CD8-positive, alpha-beta memory T cell (primary cell): ENCODE measurements at regions not wholly inside any gene's neighbourhood (a gene's known extent, or its start where the extent isn't known, plus 50 kb on each side); places are given as distances from the start of the nearest gene placed in this dataset.

Experiments
- CTCF ChIA-PET: fragments of 350-600 bp; sonication (Branson Sonifier 250); formaldehyde crosslinking; loops from one replicate; lab custom pipeline; 2021; ENCODE audit warnings: antibody characterized with exemption; lab: Charles Lee
- POLR2A ChIA-PET: fragments of 350-600 bp; sonication (Branson Sonifier 250); formaldehyde crosslinking; loops from one replicate; lab custom pipeline; 2021; ENCODE audit warnings: antibody characterized with exemption; lab: Charles Lee
- DNase-seq, 5 donors: peaks; one replicate each; pipeline versions ENCODE4 v3.0.0 to v3.0.0-alpha.2; 2020 to 2022; ENCODE audit warnings: mixed read lengths in 1 of 5
- H3K27ac ChIP-seq: one replicate; pipeline ENCODE4 v1.7.0; 2013; ENCODE audit warnings: low read depth, mild to moderate bottlenecking, low read length, moderate library complexity
- H3K27me3 ChIP-seq: 2 replicates; pipeline ENCODE4 v1.7.0; 2013; ENCODE audit warnings: low read length, mild to moderate bottlenecking; ENCODE audit not compliant: insufficient read depth, poor library complexity, severe bottlenecking
- H3K36me3 ChIP-seq: 2 replicates; pipeline ENCODE4 v1.7.0; 2013; ENCODE audit warnings: mild to moderate bottlenecking, low read length, moderate library complexity; ENCODE audit not compliant: insufficient read depth
- H3K4me1 ChIP-seq: 2 replicates; pipeline ENCODE4 v1.7.0; 2013; ENCODE audit warnings: mild to moderate bottlenecking, low read length, moderate library complexity; ENCODE audit not compliant: insufficient read depth
- H3K4me3 ChIP-seq: 2 replicates; pipeline ENCODE4 v1.7.0; 2013; ENCODE audit warnings: mild to moderate bottlenecking, low read length
- H3K9me3 ChIP-seq: 2 replicates; pipeline ENCODE4 v1.7.0; 2013; ENCODE audit warnings: mild to moderate bottlenecking, low read length
- H3K27ac Mint-ChIP-seq, 8 donors: one replicate each; pipeline ENCODE4 v1.8.0; 2020 to 2021; ENCODE audit warnings: mixed read lengths in 8 of 8, mild to moderate bottlenecking in 6 of 8, inconsistent platforms in 3 of 8, moderate library complexity in 3 of 8
- H3K27me3 Mint-ChIP-seq, 2 donors: one replicate each; pipeline ENCODE4 v1.8.0; 2020 to 2021; ENCODE audit warnings: mixed read lengths in 2 of 2, mild to moderate bottlenecking in 1 of 2, moderate library complexity in 1 of 2
- H3K36me3 Mint-ChIP-seq, 3 donors: one replicate each; pipeline ENCODE4 v1.8.0; 2020 to 2021; ENCODE audit warnings: mixed read lengths in 3 of 3, inconsistent platforms in 1 of 3, mild to moderate bottlenecking in 1 of 3
- H3K4me1 Mint-ChIP-seq, 3 donors: one replicate each; pipeline ENCODE4 v1.8.0; 2020 to 2021; ENCODE audit warnings: mixed read lengths in 3 of 3, inconsistent platforms in 1 of 3, mild to moderate bottlenecking in 1 of 3
- H3K4me3 Mint-ChIP-seq, 7 donors: one replicate each; pipeline ENCODE4 v1.8.0; 2020 to 2021; ENCODE audit warnings: mixed read lengths in 7 of 7, mild to moderate bottlenecking in 6 of 7, moderate library complexity in 4 of 7, inconsistent platforms in 2 of 7
- H3K9me3 Mint-ChIP-seq, 5 donors: one replicate each; pipeline ENCODE4 v1.8.0; 2020 to 2022; ENCODE audit warnings: mixed read lengths in 5 of 5, mild to moderate bottlenecking in 3 of 5, moderate library complexity in 2 of 5, inconsistent platforms in 1 of 5

DNA sequence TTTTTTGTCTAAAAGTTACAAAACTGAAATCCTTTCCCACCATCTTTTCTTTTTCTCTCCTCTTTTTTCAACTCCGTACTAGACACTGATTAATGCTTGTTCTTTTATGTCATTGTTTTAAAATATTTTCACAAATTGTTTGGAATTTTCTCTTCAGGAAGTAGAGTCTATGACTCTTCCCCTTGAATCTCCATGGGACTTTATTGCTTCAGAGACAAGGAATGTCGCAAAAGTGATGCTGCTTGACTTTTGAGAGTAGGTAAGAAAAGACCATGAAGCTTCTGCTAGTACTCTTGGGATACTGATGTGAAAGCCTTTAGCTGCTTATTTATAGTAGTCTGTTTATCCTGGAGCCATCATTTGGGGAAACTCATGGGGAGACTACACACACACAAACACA is 260.1 kb upstream of the SLC10A2 start:
- no peaks in the 10 kb centered on the region for H3K36me3 Mint-ChIP-seq
- H3K4me3 Mint-ChIP-seq, result no peak overlapping the region
- no peaks in the 10 kb centered on the region for H3K27me3 ChIP-seq
- no peaks in the 10 kb centered on the region for H3K27me3 Mint-ChIP-seq
- no peak overlapping the region for H3K4me3 ChIP-seq
- no peak overlapping the region for H3K27ac Mint-ChIP-seq
- H3K9me3 Mint-ChIP-seq, result peaks cover 0 to 28% (median 0%) of the 10 kb centered on the region in 5 donors
- CTCF ChIA-PET, result no interaction called here
- no peaks in the 10 kb centered on the region for H3K36me3 ChIP-seq
- H3K4me1 ChIP-seq, result no peaks in the 10 kb centered on the region
- H3K4me1 Mint-ChIP-seq, result no peaks in the 10 kb centered on the region
- DNase-seq, result no peak
- POLR2A ChIA-PET, result no interaction called here
- no peak overlapping the region for H3K27ac ChIP-seq
- H3K9me3 ChIP-seq, result no peaks in the 10 kb centered on the region

DNA sequence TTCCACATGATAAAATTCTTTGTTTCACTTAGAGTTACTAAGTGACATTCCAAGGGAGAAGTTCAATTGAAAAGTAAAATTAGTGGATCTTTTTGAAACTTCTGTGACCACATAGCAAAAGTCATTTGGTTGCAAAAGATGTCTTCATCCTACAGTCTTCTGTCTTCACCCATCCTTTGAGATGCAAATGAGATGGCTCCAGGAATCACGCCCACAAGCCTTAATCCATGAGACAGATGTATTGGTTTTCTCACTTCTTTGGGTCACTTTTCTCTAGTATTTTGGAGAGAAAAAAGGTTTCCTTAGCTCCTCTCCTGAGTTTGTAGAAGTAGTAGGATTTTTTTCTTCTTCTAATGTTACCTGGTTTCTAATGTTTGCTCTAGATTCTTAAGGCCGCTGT is 259.5 kb upstream of the SLC10A2 start:
- CTCF ChIA-PET, result no interaction called here
- Mint-ChIP-seq H3K4me3 (no peak overlapping the region), H3K27ac (no peak overlapping the region), H3K4me1 (no peaks in the 10 kb centered on the region), H3K36me3 (no peaks in the 10 kb centered on the region), H3K9me3 (peaks cover 0 to 26% (median 0%) of the 10 kb centered on the region in 5 donors), H3K27me3 (no peaks in the 10 kb centered on the region)
- Histone ChIP-seq H3K9me3 (no peaks in the 10 kb centered on the region), H3K27ac (no peak overlapping the region), H3K27me3 (no peaks in the 10 kb centered on the region), H3K4me3 (no peak overlapping the region), H3K4me1 (no peaks in the 10 kb centered on the region), H3K36me3 (no peaks in the 10 kb centered on the region)
- POLR2A ChIA-PET, result no interaction called here
- DNase-seq, result no peak

DNA sequence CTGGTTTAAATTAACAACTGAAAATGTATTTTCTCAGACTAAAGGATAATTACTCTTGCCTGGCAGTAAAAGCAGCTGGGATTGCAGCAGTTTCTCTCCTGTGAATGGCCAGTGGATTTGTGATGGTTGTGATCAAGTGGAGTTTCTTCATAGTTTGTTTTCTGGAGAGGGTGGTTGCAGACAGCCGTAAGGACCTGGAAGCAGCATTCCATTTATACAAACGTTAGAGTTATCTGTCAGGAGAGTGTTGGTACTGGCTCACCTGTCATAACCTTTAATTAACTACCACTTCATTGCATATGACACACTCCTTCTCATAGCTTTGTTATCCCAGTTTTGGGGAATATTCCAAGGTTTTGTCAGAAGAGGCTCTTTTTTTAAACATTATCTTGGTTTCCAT is 258.4 kb upstream of the SLC10A2 start:
- CTCF ChIA-PET, result no interaction called here
- H3K27me3 Mint-ChIP-seq, result no peaks in the 10 kb centered on the region
- H3K4me1 Mint-ChIP-seq, result no peaks in the 10 kb centered on the region
- Histone ChIP-seq H3K9me3 (no peaks in the 10 kb centered on the region), H3K27me3 (no peaks in the 10 kb centered on the region), H3K36me3 (no peaks in the 10 kb centered on the region), H3K4me1 (no peaks in the 10 kb centered on the region), H3K27ac (no peak overlapping the region), H3K4me3 (no peak overlapping the region)
- no peaks in the 10 kb centered on the region for H3K36me3 Mint-ChIP-seq
- peaks cover 0 to 21% (median 0%) of the 10 kb centered on the region in 5 donors for H3K9me3 Mint-ChIP-seq
- no peak overlapping the region for H3K27ac Mint-ChIP-seq
- POLR2A ChIA-PET, result no interaction called here
- H3K4me3 Mint-ChIP-seq, result no peak overlapping the region
- DNase-seq, result no peak

GRCh38 chr13:103315711-103316110 is 249.5 kb upstream of the SLC10A2 start:
- H3K9me3 ChIP-seq, result no peaks in the 10 kb centered on the region
- no peak overlapping the region for H3K27ac ChIP-seq
- ChIA-PET CTCF (no interaction called here), POLR2A (no interaction called here)
- Mint-ChIP-seq H3K27me3 (no peaks in the 10 kb centered on the region), H3K4me1 (no peaks in the 10 kb centered on the region), H3K4me3 (no peak overlapping the region), H3K36me3 (no peaks in the 10 kb centered on the region), H3K9me3 (peaks cover 0 to 3% (median 2%) of the 10 kb centered on the region in 5 donors), H3K27ac (no peak overlapping the region)
- H3K4me1 ChIP-seq, result no peaks in the 10 kb centered on the region
- no peaks in the 10 kb centered on the region for H3K36me3 ChIP-seq
- no peak for DNase-seq
- no peak overlapping the region for H3K4me3 ChIP-seq
- H3K27me3 ChIP-seq, result no peaks in the 10 kb centered on the region

DNA sequence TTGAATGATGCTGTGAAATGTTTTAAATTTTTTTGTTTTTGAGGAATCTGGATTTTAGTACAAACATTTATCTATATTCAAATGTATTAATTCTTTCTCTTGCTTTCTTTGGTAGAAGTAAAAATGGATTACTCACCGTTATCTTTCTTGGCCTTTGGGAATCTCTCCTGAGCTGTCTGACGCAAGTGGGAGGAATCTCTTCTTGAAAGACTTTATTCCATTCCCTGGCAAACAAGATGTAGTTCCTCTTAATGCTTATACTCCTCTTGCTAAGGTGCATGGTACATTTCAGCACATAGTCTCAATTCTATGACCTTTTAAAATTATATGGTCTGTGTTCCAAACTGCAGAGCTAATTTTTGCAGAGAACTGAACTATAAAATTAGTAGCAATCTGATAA is 246.2 kb upstream of the SLC10A2 start:
- Mint-ChIP-seq H3K36me3 (no peaks in the 10 kb centered on the region), H3K27ac (no peak overlapping the region), H3K4me1 (no peaks in the 10 kb centered on the region), H3K4me3 (no peak overlapping the region), H3K9me3 (peaks cover 0 to 14% (median under 1%) of the 10 kb centered on the region in 5 donors), H3K27me3 (no peaks in the 10 kb centered on the region)
- Histone ChIP-seq H3K27ac (no peak overlapping the region), H3K9me3 (no peaks in the 10 kb centered on the region), H3K4me1 (no peaks in the 10 kb centered on the region), H3K36me3 (no peaks in the 10 kb centered on the region), H3K27me3 (no peaks in the 10 kb centered on the region), H3K4me3 (no peak overlapping the region)
- ChIA-PET POLR2A (no interaction called here), CTCF (no interaction called here)
- no peak for DNase-seq

GRCh38 chr13:103308667-103309066 is 242.4 kb upstream of the SLC10A2 start:
- Mint-ChIP-seq H3K27ac (no peak overlapping the region), H3K36me3 (no peaks in the 10 kb centered on the region), H3K9me3 (peaks cover 0 to 16% (median 5%) of the 10 kb centered on the region in 5 donors), H3K4me1 (no peaks in the 10 kb centered on the region), H3K4me3 (no peak overlapping the region), H3K27me3 (no peaks in the 10 kb centered on the region)
- no peak for DNase-seq
- Histone ChIP-seq H3K4me3 (no peak overlapping the region), H3K36me3 (no peaks in the 10 kb centered on the region), H3K27ac (no peak overlapping the region), H3K9me3 (no peaks in the 10 kb centered on the region), H3K4me1 (no peaks in the 10 kb centered on the region), H3K27me3 (no peaks in the 10 kb centered on the region)
- ChIA-PET CTCF (no interaction called here), POLR2A (no interaction called here)

DNA sequence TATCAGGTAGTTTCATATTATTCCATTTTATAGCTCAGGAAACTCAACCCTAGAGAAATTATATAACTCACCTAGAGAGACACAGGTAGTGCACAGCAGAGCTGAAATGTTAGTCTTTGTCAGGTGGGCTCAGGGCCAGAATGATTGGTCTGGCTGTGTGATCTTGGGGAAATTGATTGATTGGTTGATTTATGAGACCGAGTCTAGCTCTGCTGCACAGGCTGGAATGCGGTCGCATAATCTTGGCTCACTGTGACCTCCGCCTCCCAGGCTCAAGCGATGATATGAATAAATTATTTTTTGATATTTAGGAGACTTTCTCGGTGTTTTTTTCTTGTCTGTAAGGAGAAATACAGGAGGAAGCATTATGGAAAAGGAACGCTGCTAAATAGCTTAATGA is 239.9 kb upstream of the SLC10A2 start:
- ChIA-PET POLR2A (no interaction called here), CTCF (no interaction called here)
- no peaks in the 10 kb centered on the region for H3K9me3 ChIP-seq
- no peak overlapping the region for H3K4me3 ChIP-seq
- no peak overlapping the region for H3K27ac ChIP-seq
- Mint-ChIP-seq H3K9me3 (peaks cover 0 to 14% (median 5%) of the 10 kb centered on the region in 5 donors), H3K36me3 (no peaks in the 10 kb centered on the region), H3K4me3 (no peak overlapping the region), H3K27me3 (no peaks in the 10 kb centered on the region), H3K4me1 (no peaks in the 10 kb centered on the region), H3K27ac (no peak overlapping the region)
- no peaks in the 10 kb centered on the region for H3K27me3 ChIP-seq
- H3K36me3 ChIP-seq, result no peaks in the 10 kb centered on the region
- DNase-seq, result no peak
- H3K4me1 ChIP-seq, result no peaks in the 10 kb centered on the region

DNA sequence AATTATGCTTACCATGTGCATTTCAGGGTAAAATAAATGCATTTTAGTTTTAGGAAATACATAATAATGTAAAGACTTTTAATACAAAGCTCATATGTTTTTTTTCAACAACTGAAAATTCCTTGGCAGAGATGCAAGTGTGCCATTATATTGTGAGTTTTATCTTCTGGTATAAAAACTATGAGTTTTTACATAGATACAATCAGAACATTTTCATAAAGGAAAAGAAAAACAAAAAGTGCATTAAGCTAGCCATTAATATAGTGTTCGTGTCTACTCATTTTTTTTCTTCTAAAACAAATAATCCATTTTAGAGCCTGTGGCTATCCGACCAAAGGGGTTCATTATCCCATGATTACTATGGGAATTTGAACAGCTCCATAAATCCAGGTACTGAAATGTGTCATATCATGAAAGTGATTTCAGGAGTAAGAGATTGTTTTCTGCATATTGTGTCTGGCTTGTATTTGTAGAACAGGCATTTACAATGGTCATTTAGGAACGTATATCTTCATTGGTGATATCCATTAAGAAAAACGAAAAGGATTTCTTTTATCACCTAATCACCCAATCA is 236.9 kb upstream of the SLC10A2 start:
- Mint-ChIP-seq H3K36me3 (no peaks in the 10 kb centered on the region), H3K4me1 (no peaks in the 10 kb centered on the region), H3K27ac (no peak overlapping the region), H3K27me3 (no peaks in the 10 kb centered on the region), H3K9me3 (peaks cover 0 to 9% (median 6%) of the 10 kb centered on the region in 5 donors), H3K4me3 (no peak overlapping the region)
- no peaks in the 10 kb centered on the region for H3K9me3 ChIP-seq
- H3K4me3 ChIP-seq, result no peak overlapping the region
- ChIA-PET CTCF (no interaction called here), POLR2A (no interaction called here)
- DNase-seq, result no peak
- H3K36me3 ChIP-seq, result no peaks in the 10 kb centered on the region
- H3K27ac ChIP-seq, result no peak overlapping the region
- no peaks in the 10 kb centered on the region for H3K4me1 ChIP-seq
- no peaks in the 10 kb centered on the region for H3K27me3 ChIP-seq

GRCh38 chr13:103302676-103303075 is 236.5 kb upstream of the SLC10A2 start:
- POLR2A ChIA-PET, result no interaction called here
- no peaks in the 10 kb centered on the region for H3K36me3 Mint-ChIP-seq
- CTCF ChIA-PET, result no interaction called here
- Histone ChIP-seq H3K4me1 (no peaks in the 10 kb centered on the region), H3K27me3 (no peaks in the 10 kb centered on the region), H3K36me3 (no peaks in the 10 kb centered on the region), H3K27ac (no peak overlapping the region), H3K4me3 (no peak overlapping the region), H3K9me3 (no peaks in the 10 kb centered on the region)
- no peak for DNase-seq
- no peaks in the 10 kb centered on the region for H3K27me3 Mint-ChIP-seq
- H3K27ac Mint-ChIP-seq, result no peak overlapping the region
- no peaks in the 10 kb centered on the region for H3K4me1 Mint-ChIP-seq
- no peak overlapping the region for H3K4me3 Mint-ChIP-seq
- peaks cover 0 to 9% (median 6%) of the 10 kb centered on the region in 5 donors for H3K9me3 Mint-ChIP-seq
